IMR-90 (cell line): ENCODE measurements at regions not wholly inside any gene's neighbourhood (a gene's known extent, or its start where the extent isn't known, plus 50 kb on each side); places are given as distances from the start of the nearest gene placed in this dataset.

Experiments used
- ATAC-seq: fragments of 200-7000 bp; cut with Tn5 transposase; 2 replicates; pipeline ENCODE4 v1.9.1; 2020; ENCODE audit warnings: low read depth, mild to moderate bottlenecking, moderate library complexity
- BruUV-seq: library from RNA; stranded (reverse); fragments of 400-500 nt; replicated peaks from 2 replicates; lab custom pipeline; 2021; lab: Mats Ljungman, UMichigan
- CTCF ChIA-PET: fragments of 300-600 bp; formaldehyde crosslinking; extraction: SDS; loops from one replicate; lab custom pipeline; 2021; ENCODE audit warnings: antibody characterized with exemption; lab: Yijun Ruan, JAX
- POLR2A ChIA-PET: fragments of 300-600 bp; sonication (Branson Sonifier 250); formaldehyde crosslinking; loops from one replicate; lab custom pipeline; 2022; ENCODE audit warnings: antibody characterized with exemption; ENCODE audit not compliant: unreplicated experiment; lab: Charles Lee
- DNase-seq: peaks from one replicate; pipeline ENCODE4 v3.0.0; 2013
- H2AFZ ChIP-seq: replicated peaks from 2 replicates; pipeline ENCODE3; 2013; ENCODE audit warnings: low read length, mild to moderate bottlenecking; ENCODE audit not compliant: poor library complexity
- H2AK5ac ChIP-seq: 2 replicates; pipeline ENCODE4 v1.6.1; 2013; ENCODE audit warnings: low read depth, low read length, inconsistent platforms
- H2AK9ac ChIP-seq: replicated peaks from 2 replicates; pipeline ENCODE3; 2013; ENCODE audit warnings: mild to moderate bottlenecking, low read depth, low read length, moderate library complexity; ENCODE audit not compliant: poor library complexity
- H2BK120ac ChIP-seq: 2 replicates; pipeline ENCODE4 v1.6.1; 2013; ENCODE audit warnings: low read depth, low read length, inconsistent platforms
- H2BK15ac ChIP-seq: 3 replicates; pipeline ENCODE4 v1.6.1; 2013; ENCODE audit warnings: low read depth, low read length, inconsistent platforms
- H2BK20ac ChIP-seq: 2 replicates; pipeline ENCODE4 v1.6.1; 2013; ENCODE audit warnings: low read depth, mild to moderate bottlenecking, inconsistent platforms, low read length, moderate library complexity
- H2BK5ac ChIP-seq: 2 replicates; pipeline ENCODE4 v1.6.1; 2013; ENCODE audit warnings: mild to moderate bottlenecking, low read depth, low read length, inconsistent platforms; ENCODE audit not compliant: poor library complexity, severe bottlenecking
- H3K14ac ChIP-seq: replicated peaks from 2 replicates; pipeline ENCODE4 v1.6.1; 2013; ENCODE audit warnings: low read depth, low read length, inconsistent platforms
- H3K18ac ChIP-seq: 2 replicates; pipeline ENCODE4 v1.6.1; 2013; ENCODE audit warnings: low read depth, low read length, control low read depth
- H3K23ac ChIP-seq: 2 replicates; pipeline ENCODE4 v1.6.1; 2013; ENCODE audit warnings: low read depth, low read length, inconsistent platforms
- H3K27ac ChIP-seq: 2 replicates; pipeline ENCODE4 v1.5.1; 2013; ENCODE audit warnings: mild to moderate bottlenecking, control low read depth, low read length; ENCODE audit not compliant: insufficient read depth
- H3K27me3 ChIP-seq: 2 replicates; pipeline ENCODE4 v1.6.1; 2013; ENCODE audit warnings: low read length; ENCODE audit not compliant: control insufficient read depth, insufficient read depth
- H3K36me3 ChIP-seq: 2 replicates; pipeline ENCODE4 v1.6.1; 2013; ENCODE audit warnings: low read length, mixed read lengths; ENCODE audit not compliant: control insufficient read depth, insufficient read depth
- H3K4ac ChIP-seq: 2 replicates; pipeline ENCODE4 v1.6.1; 2013; ENCODE audit warnings: low read depth, low read length, inconsistent platforms
- H3K4me1 ChIP-seq: 2 replicates; pipeline ENCODE4 v1.6.1; 2013; ENCODE audit warnings: low read length, mixed read lengths; ENCODE audit not compliant: control insufficient read depth, insufficient read depth
- H3K4me2 ChIP-seq: 2 replicates; pipeline ENCODE4 v1.6.1; 2013; ENCODE audit warnings: low read depth, mild to moderate bottlenecking, control low read depth, low read length, moderate library complexity
- H3K4me3 ChIP-seq: 2 replicates; pipeline ENCODE4 v1.5.1; 2013; ENCODE audit warnings: low read depth, mild to moderate bottlenecking, control low read depth, low read length, moderate library complexity; ENCODE audit not compliant: insufficient read depth
- H3K56ac ChIP-seq: 2 replicates; pipeline ENCODE4 v1.6.1; 2013; ENCODE audit warnings: low read length, inconsistent platforms; ENCODE audit not compliant: insufficient read depth; ENCODE audit errors: extremely low read depth
- H3K79me1 ChIP-seq, 2 experiments: 2 replicates each; pipeline ENCODE4 v1.6.1; 2013; ENCODE audit warnings: low read length in 2 of 2, inconsistent platforms in 1 of 2, low read depth in 1 of 2
- H3K9ac ChIP-seq: 2 replicates; pipeline ENCODE4 v1.6.1; 2013; ENCODE audit warnings: low read depth, low read length, control low read depth
- H3K9me1 ChIP-seq: 2 replicates; pipeline ENCODE4 v1.6.1; 2013; ENCODE audit warnings: low read length, inconsistent platforms; ENCODE audit not compliant: insufficient read depth
- H3K9me3 ChIP-seq: 2 replicates; pipeline ENCODE4 v1.6.1; 2013; ENCODE audit warnings: low read length; ENCODE audit not compliant: control insufficient read depth, insufficient read depth
- H4K20me1 ChIP-seq: 2 replicates; pipeline ENCODE4 v1.6.1; 2013; ENCODE audit warnings: low read length, inconsistent platforms; ENCODE audit not compliant: insufficient read depth
- H4K5ac ChIP-seq: 2 replicates; pipeline ENCODE4 v1.6.1; 2013; ENCODE audit warnings: mild to moderate bottlenecking, low read depth, low read length, control low read depth
- H4K8ac ChIP-seq, 2 experiments: 2 replicates each; pipeline ENCODE4 v1.6.1; 2013; ENCODE audit warnings: low read depth in 2 of 2, low read length in 2 of 2, control low read depth in 1 of 2, inconsistent platforms in 1 of 2
- H4K91ac ChIP-seq: 2 replicates; pipeline ENCODE4 v1.6.1; 2013; ENCODE audit warnings: low read depth, low read length, inconsistent platforms; ENCODE audit not compliant: insufficient read depth
- BHLHE40 ChIP-seq: fragments of 150-350 bp; IDR thresholded peaks from 2 replicates; pipeline ENCODE4 v1.6.1; 2016; ENCODE audit warnings: mild to moderate bottlenecking, low read depth, low read length
- MAFK ChIP-seq: IDR thresholded peaks from 2 replicates; pipeline ENCODE4 v1.6.1; 2012; ENCODE audit warnings: low read depth, low read length, improper control_type of control experiment
- MXI1 ChIP-seq: IDR thresholded peaks from 2 replicates; pipeline ENCODE4 v1.6.1; 2012; ENCODE audit warnings: low read depth, mild to moderate bottlenecking, low read length, moderate library complexity, borderline replicate concordance
- RAD21 ChIP-seq: IDR thresholded peaks from 2 replicates; pipeline ENCODE4 v1.6.1; 2012; ENCODE audit warnings: low read length, improper control_type of control experiment
- WGBS, 2 experiments: methylation state at CpG; one replicate each; pipeline versions ENCODE4 v1.1.5 to v1.1.7; 2013; ENCODE audit warnings: missing lambda C conversion rate in 2 of 2; ENCODE audit not compliant: insufficient read length in 1 of 2; ENCODE audit errors: extremely low coverage in 2 of 2; 5-methylcytosine and 5-hydroxymethylcytosine counted together
- dilution Hi-C: fragments of 300-500 bp; cut with HindIII; formaldehyde crosslinking; loops from one replicate; pipeline ENCODE4 v1.14.3; 2018; ENCODE audit warnings: low sequenced_read_pairs; ENCODE audit not compliant: unreplicated experiment
- in situ Hi-C: fragments of 300-500 bp; cut with MboI; formaldehyde crosslinking; loops from 3 replicates; pipeline ENCODE4 v1.14.3; 2019; ENCODE audit warnings: low sequenced_read_pairs, inconsistent platforms, mixed read lengths
- intact Hi-C: fragments of 100-400 bp; cut with micrococcal nuclease; formaldehyde crosslinking; loops from 2 replicates; pipeline ENCODE4 v1.10.0; 2022

- TF ChIP-seq RAD21 (no peak), BHLHE40 (no peak), MAFK (no peak), MXI1 (no peak)
- Histone ChIP-seq H2BK15ac (no peak overlapping the region), H3K18ac (no peak overlapping the region), H2AK5ac (no peak overlapping the region), H2BK120ac (no peak overlapping the region), H4K20me1 (no peaks in the 10 kb centered on the region), H4K91ac (no peak overlapping the region), H3K27me3 (no peaks in the 10 kb centered on the region), H3K9me3 (peaks cover 37% of the 10 kb centered on the region), H3K9ac (no peak overlapping the region), H4K8ac (no peak overlapping the region), H2AK9ac (no peak overlapping the region), H3K9me1 (no peaks in the 10 kb centered on the region), H3K4me2 (no peak overlapping the region), H3K4ac (no peak overlapping the region), H4K5ac (no peak overlapping the region), H3K27ac (no peak overlapping the region), H3K4me3 (no peak overlapping the region), H2AFZ (no peak overlapping the region), H3K4me1 (no peaks in the 10 kb centered on the region), H3K79me1 (no peaks in the 10 kb centered on the region), H3K56ac (no peak overlapping the region), H2BK5ac (no peak overlapping the region), H3K36me3 (no peaks in the 10 kb centered on the region), H3K23ac (no peak overlapping the region), H2BK20ac (no peak overlapping the region), H3K14ac (no peak overlapping the region)
- ChIA-PET POLR2A (no interaction called here), CTCF (no interaction called here)
- intact Hi-C loops: no loop called here
- in situ Hi-C loops: no loop called here
- BruUV-seq: no TSS peak
- dilution Hi-C loops: no loop called here
- ATAC-seq (no peak), DNase-seq (no peak)
- no CpG with 5 or more reads among the region's 7 CpGs for WGBS, 2 experiments
Measured at GRCh38 chr5:6222121-6222520, 156.2 kb downstream of the MED10 start.
